Mesendoderm (in vitro differentiated cells): ENCODE measurements at regions not wholly inside any gene's neighbourhood (a gene's known extent, or its start where the extent isn't known, plus 50 kb on each side); places are given as distances from the start of the nearest gene placed in this dataset.

ENCODE experiments used
- DNase-seq: peaks from one replicate; pipeline ENCODE4 v3.0.0; 2013
- H2AK5ac ChIP-seq: 2 replicates; pipeline ENCODE4 v1.6.1; 2013; ENCODE audit warnings: low read length, inconsistent platforms
- H2BK120ac ChIP-seq: 2 replicates; pipeline ENCODE4 v1.6.1; 2013; ENCODE audit warnings: low read depth, mild to moderate bottlenecking, low read length, moderate library complexity, mixed read lengths
- H2BK15ac ChIP-seq: replicated peaks from 2 replicates; pipeline ENCODE4 v1.6.1; 2013; ENCODE audit warnings: low read depth, mild to moderate bottlenecking, moderate library complexity
- H2BK5ac ChIP-seq: 2 replicates; pipeline ENCODE4 v1.6.1; 2013; ENCODE audit warnings: low read length, inconsistent platforms
- H3K18ac ChIP-seq: 2 replicates; pipeline ENCODE4 v1.6.1; 2013; ENCODE audit warnings: mild to moderate bottlenecking, low read length, mixed read lengths
- H3K23ac ChIP-seq: one replicate; pipeline ENCODE4 v1.6.1; 2013; ENCODE audit warnings: low read length
- H3K27ac ChIP-seq: 2 replicates; pipeline ENCODE4 v1.5.1; 2013; ENCODE audit warnings: low read depth, mild to moderate bottlenecking, inconsistent platforms, low read length, moderate library complexity
- H3K27me3 ChIP-seq: 2 replicates; pipeline ENCODE4 v1.6.1; 2013; ENCODE audit warnings: low read length, control low read depth, mild to moderate bottlenecking, inconsistent platforms; ENCODE audit not compliant: insufficient read depth, poor library complexity
- H3K36me3 ChIP-seq: 2 replicates; pipeline ENCODE4 v1.6.1; 2013; ENCODE audit warnings: low read length, inconsistent platforms; ENCODE audit not compliant: control insufficient read depth, insufficient read depth
- H3K4ac ChIP-seq: one replicate; pipeline ENCODE4 v1.6.1; 2013; ENCODE audit warnings: low read depth, mild to moderate bottlenecking, low read length, moderate library complexity
- H3K4me1 ChIP-seq: 2 replicates; pipeline ENCODE4 v1.6.1; 2013; ENCODE audit warnings: low read depth, low read length, inconsistent platforms; ENCODE audit not compliant: control insufficient read depth
- H3K4me2 ChIP-seq: 2 replicates; pipeline ENCODE4 v1.6.1; 2013; ENCODE audit warnings: low read length
- H3K4me3 ChIP-seq: 2 replicates; pipeline ENCODE4 v1.5.1; 2013; ENCODE audit warnings: mild to moderate bottlenecking, low read length
- H3K56ac ChIP-seq: one replicate; pipeline ENCODE4 v1.6.1; 2013; ENCODE audit warnings: low read length
- H3K79me1 ChIP-seq: 2 replicates; pipeline ENCODE4 v1.6.1; 2013; ENCODE audit warnings: low read length, inconsistent platforms
- H3K79me2 ChIP-seq: 2 replicates; pipeline ENCODE4 v1.6.1; 2013; ENCODE audit warnings: mild to moderate bottlenecking, low read length; ENCODE audit not compliant: control insufficient read depth, insufficient read depth
- H3K9ac ChIP-seq: 2 replicates; pipeline ENCODE4 v1.6.1; 2013; ENCODE audit warnings: low read length, inconsistent platforms
- H4K5ac ChIP-seq: one replicate; pipeline ENCODE4 v1.6.1; 2013; ENCODE audit warnings: low read length
- H4K8ac ChIP-seq: one replicate; pipeline ENCODE4 v1.6.1; 2013; ENCODE audit warnings: low read depth, mild to moderate bottlenecking, control low read depth, low read length, moderate library complexity
- WGBS: extraction: QIAGEN DNeasy Blood & Tissue Kit; methylation state at CpG from one replicate; pipeline ENCODE4 v1.1.7; 2013; ENCODE audit warnings: low lambda C conversion rate, missing lambda C conversion rate; ENCODE audit not compliant: insufficient coverage; ENCODE audit errors: extremely low coverage; 5-methylcytosine and 5-hydroxymethylcytosine counted together

DNA sequence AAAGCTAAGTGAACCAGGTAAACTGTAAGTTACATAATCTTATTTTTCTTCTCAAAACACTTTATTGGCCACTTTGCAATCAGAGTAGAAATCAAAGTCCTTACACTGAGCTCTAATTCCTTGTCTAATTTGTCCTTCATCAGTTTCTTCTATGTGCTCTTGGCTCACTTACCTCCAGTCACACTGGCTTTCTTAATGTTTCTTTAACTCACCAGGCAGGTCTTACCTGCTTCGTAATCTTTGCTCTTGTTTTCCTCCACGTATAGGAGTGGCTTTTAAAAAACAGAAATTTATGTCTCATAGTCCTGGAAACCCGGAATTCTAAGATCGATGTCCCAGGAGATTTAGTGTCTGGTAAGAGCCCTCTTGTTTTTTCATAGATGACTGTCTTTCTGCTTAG, 1462.1 kb downstream of the FSTL5 start:
- Histone ChIP-seq H2AK5ac (no peak overlapping the region), H3K36me3 (no peaks in the 10 kb centered on the region), H3K4me3 (no peak overlapping the region), H4K8ac (no peak overlapping the region), H2BK5ac (no peak overlapping the region), H3K4ac (no peak overlapping the region), H3K27ac (no peak overlapping the region), H2BK15ac (no peak overlapping the region), H3K9ac (no peak overlapping the region), H3K4me1 (no peaks in the 10 kb centered on the region), H3K18ac (no peak overlapping the region), H4K5ac (no peak overlapping the region), H3K79me2 (no peaks in the 10 kb centered on the region), H3K27me3 (no peaks in the 10 kb centered on the region), H3K4me2 (no peak overlapping the region), H2BK120ac (no peak overlapping the region), H3K56ac (no peak overlapping the region), H3K79me1 (no peaks in the 10 kb centered on the region), H3K23ac (no peak overlapping the region)
- whole genome bisulfite sequencing, result no CpG with 5 or more reads among the region's 4 CpGs
- no peak for DNase-seq

DNA sequence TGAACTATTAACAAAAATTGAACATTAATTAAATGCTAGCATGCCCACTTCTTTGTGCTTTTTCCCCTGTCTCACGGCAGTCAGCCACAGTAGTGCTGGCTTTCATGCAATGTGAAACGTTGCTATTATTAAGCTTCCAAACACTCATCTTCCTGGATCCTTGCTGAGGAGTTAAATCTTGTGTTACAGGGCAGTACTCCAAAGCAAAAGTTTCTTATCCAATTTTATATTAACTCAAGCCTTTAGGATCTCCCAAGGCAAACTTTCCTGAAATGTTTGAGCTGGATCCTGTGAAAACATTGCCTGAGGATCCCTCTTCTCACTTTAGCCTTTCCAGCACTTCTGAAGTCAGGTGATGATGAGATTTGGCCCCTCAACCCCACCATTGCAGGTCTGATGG, 1454.8 kb downstream of the FSTL5 start:
- H2BK120ac ChIP-seq, result no peak overlapping the region
- H3K79me2 ChIP-seq, result no peaks in the 10 kb centered on the region
- no peak overlapping the region for H3K9ac ChIP-seq
- H3K4me1 ChIP-seq, result no peaks in the 10 kb centered on the region
- no peak overlapping the region for H3K4me2 ChIP-seq
- no peak overlapping the region for H3K56ac ChIP-seq
- no peak overlapping the region for H3K18ac ChIP-seq
- no peak overlapping the region for H3K4me3 ChIP-seq
- H2BK5ac ChIP-seq, result no peak overlapping the region
- no peaks in the 10 kb centered on the region for H3K79me1 ChIP-seq
- WGBS, result no CpG with 5 or more reads among the region's 2 CpGs
- H3K36me3 ChIP-seq, result no peaks in the 10 kb centered on the region
- H3K4ac ChIP-seq, result no peak overlapping the region
- no peak for DNase-seq
- H3K27ac ChIP-seq, result no peak overlapping the region
- no peak overlapping the region for H3K23ac ChIP-seq
- H2AK5ac ChIP-seq, result no peak overlapping the region
- no peak overlapping the region for H2BK15ac ChIP-seq
- no peak overlapping the region for H4K8ac ChIP-seq
- H3K27me3 ChIP-seq, result no peaks in the 10 kb centered on the region
- no peak overlapping the region for H4K5ac ChIP-seq

DNA sequence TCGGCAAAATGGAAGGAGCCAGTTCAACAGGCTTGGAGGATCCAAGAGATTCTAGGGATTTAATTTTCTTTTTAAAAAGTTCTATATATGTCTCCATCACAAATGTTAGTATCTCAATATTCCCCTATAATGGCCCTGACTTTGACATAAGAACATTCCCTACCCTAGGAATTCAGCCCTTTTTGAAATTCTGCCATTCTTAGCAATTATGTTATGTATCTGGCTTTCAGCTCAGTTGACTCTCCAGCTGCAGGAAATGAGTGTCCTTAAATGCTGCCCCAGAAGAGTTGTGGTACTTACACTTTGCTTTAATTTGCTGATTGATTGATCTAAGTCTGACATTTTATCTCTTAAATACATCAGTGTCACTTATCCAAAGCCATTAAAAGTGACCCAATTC, 1454.3 kb downstream of the FSTL5 start:
- Histone ChIP-seq H3K23ac (no peak overlapping the region), H4K8ac (no peak overlapping the region), H3K4ac (no peak overlapping the region), H3K79me2 (no peaks in the 10 kb centered on the region), H3K36me3 (no peaks in the 10 kb centered on the region), H2AK5ac (no peak overlapping the region), H4K5ac (no peak overlapping the region), H3K79me1 (no peaks in the 10 kb centered on the region), H3K27me3 (no peaks in the 10 kb centered on the region), H2BK5ac (no peak overlapping the region), H3K4me1 (no peaks in the 10 kb centered on the region), H3K4me3 (no peak overlapping the region), H3K56ac (no peak overlapping the region), H3K9ac (no peak overlapping the region), H3K27ac (no peak overlapping the region), H2BK120ac (no peak overlapping the region), H3K4me2 (no peak overlapping the region), H2BK15ac (no peak overlapping the region), H3K18ac (no peak overlapping the region)
- WGBS, result no CpG with 5 or more reads among the region's 1 CpG
- DNase-seq, result no peak

DNA sequence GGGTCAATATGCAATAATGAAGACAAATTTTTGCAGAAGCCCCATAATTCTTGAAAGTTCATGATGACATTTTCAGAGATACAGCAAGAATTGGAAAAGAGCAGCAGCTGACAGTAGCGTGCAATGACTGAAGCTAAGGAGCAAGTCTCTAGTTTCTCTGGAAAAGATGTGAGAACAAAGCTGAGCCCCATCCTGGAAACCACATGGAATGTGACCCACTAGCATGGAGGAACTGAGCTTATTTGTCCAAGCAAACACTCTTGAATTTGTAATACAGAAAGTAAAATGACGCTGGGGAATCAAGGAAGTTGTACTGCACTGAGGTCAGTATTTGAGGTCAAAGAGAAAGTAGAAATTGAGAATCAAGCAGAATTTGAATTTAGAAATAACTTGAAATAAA, 1447.2 kb downstream of the FSTL5 start:
- Histone ChIP-seq H3K18ac (no peak overlapping the region), H3K23ac (no peak overlapping the region), H2BK120ac (no peak overlapping the region), H2BK15ac (no peak overlapping the region), H2BK5ac (no peak overlapping the region), H4K8ac (no peak overlapping the region), H3K4ac (no peak overlapping the region), H3K79me2 (no peaks in the 10 kb centered on the region), H4K5ac (no peak overlapping the region), H3K56ac (no peak overlapping the region), H3K9ac (no peak overlapping the region), H3K27me3 (no peaks in the 10 kb centered on the region), H3K79me1 (no peaks in the 10 kb centered on the region), H3K4me2 (no peak overlapping the region), H2AK5ac (no peak overlapping the region), H3K36me3 (no peaks in the 10 kb centered on the region), H3K4me3 (no peak overlapping the region), H3K4me1 (no peaks in the 10 kb centered on the region), H3K27ac (no peak overlapping the region)
- WGBS, result no CpG with 5 or more reads among the region's 2 CpGs
- no peak for DNase-seq

- no peak overlapping the region for H3K18ac ChIP-seq
- no peak overlapping the region for H2BK120ac ChIP-seq
- WGBS, result no CpG with 5 or more reads among the region's 2 CpGs
- no peak overlapping the region for H4K8ac ChIP-seq
- H3K27ac ChIP-seq, result no peak overlapping the region
- no peaks in the 10 kb centered on the region for H3K4me1 ChIP-seq
- no peak for DNase-seq
- H2AK5ac ChIP-seq, result no peak overlapping the region
- H3K56ac ChIP-seq, result no peak overlapping the region
- H3K36me3 ChIP-seq, result no peaks in the 10 kb centered on the region
- no peak overlapping the region for H3K23ac ChIP-seq
- no peaks in the 10 kb centered on the region for H3K79me1 ChIP-seq
- no peaks in the 10 kb centered on the region for H3K79me2 ChIP-seq
- H2BK5ac ChIP-seq, result no peak overlapping the region
- H3K9ac ChIP-seq, result no peak overlapping the region
- H3K27me3 ChIP-seq, result no peaks in the 10 kb centered on the region
- H4K5ac ChIP-seq, result no peak overlapping the region
- no peak overlapping the region for H3K4me2 ChIP-seq
- H3K4ac ChIP-seq, result no peak overlapping the region
- no peak overlapping the region for H3K4me3 ChIP-seq
- H2BK15ac ChIP-seq, result no peak overlapping the region
Measured at GRCh38 chr4:160717848-160718247, 1446.0 kb downstream of the FSTL5 start.

- H3K18ac ChIP-seq, result no peak overlapping the region
- no peak overlapping the region for H2BK15ac ChIP-seq
- no peak overlapping the region for H3K4me2 ChIP-seq
- H3K79me2 ChIP-seq, result no peaks in the 10 kb centered on the region
- no peak overlapping the region for H3K4me3 ChIP-seq
- no peak overlapping the region for H3K23ac ChIP-seq
- no peak overlapping the region for H3K9ac ChIP-seq
- no peak overlapping the region for H3K4ac ChIP-seq
- no peaks in the 10 kb centered on the region for H3K36me3 ChIP-seq
- H3K56ac ChIP-seq, result no peak overlapping the region
- no peak overlapping the region for H2BK120ac ChIP-seq
- H2AK5ac ChIP-seq, result no peak overlapping the region
- no peak for DNase-seq
- H4K8ac ChIP-seq, result no peak overlapping the region
- H3K4me1 ChIP-seq, result no peaks in the 10 kb centered on the region
- H2BK5ac ChIP-seq, result no peak overlapping the region
- H3K27ac ChIP-seq, result no peak overlapping the region
- H3K79me1 ChIP-seq, result no peaks in the 10 kb centered on the region
- no peaks in the 10 kb centered on the region for H3K27me3 ChIP-seq
- H4K5ac ChIP-seq, result no peak overlapping the region
Measured at GRCh38 chr4:160724063-160724462, 1439.7 kb downstream of the FSTL5 start.
